Liver (tissue), 3 donors: ENCODE measurements at regions not wholly inside any gene's neighbourhood (a gene's known extent, or its start where the extent isn't known, plus 50 kb on each side); places are given as distances from the start of the nearest gene placed in this dataset.

Experiments used
- ATF3 ChIP-seq: IDR thresholded peaks from 2 replicates; pipeline ENCODE4 v1.6.1; 2016; ENCODE audit warnings: antibody characterized with exemption
- CTCF ChIP-seq: fragments of 150-350 bp; IDR thresholded peaks from 2 replicates; pipeline ENCODE4 v1.5.1; 2017; ENCODE audit warnings: improper control_type of control experiment, low read depth, low read length; ENCODE audit not compliant: missing input control
- EGR1 ChIP-seq, 2 donors: IDR thresholded peaks; 2 replicates each; pipeline ENCODE4 v1.6.1; 2016 to 2018; ENCODE audit warnings: antibody characterized with exemption in 2 of 2, low read depth in 2 of 2
- GABPA ChIP-seq, 2 donors: IDR thresholded peaks in 1 of 2; conservative IDR thresholded peaks in 1 of 2; 2 replicates each; pipeline ENCODE4 v1.6.1; 2016; ENCODE audit warnings: antibody characterized with exemption in 2 of 2, mild to moderate bottlenecking in 1 of 2, moderate library complexity in 1 of 2
- HNF4A ChIP-seq, 2 donors: conservative IDR thresholded peaks; 2 replicates each; pipeline ENCODE4 v1.6.1; 2016; ENCODE audit warnings: antibody characterized with exemption in 2 of 2, mild to moderate bottlenecking in 2 of 2
- HNF4G ChIP-seq: IDR thresholded peaks from 2 replicates; pipeline ENCODE4 v1.6.1; 2016; ENCODE audit warnings: antibody characterized with exemption
- SP1 ChIP-seq: IDR thresholded peaks from 2 replicates; pipeline ENCODE4 v1.6.1; 2018; ENCODE audit warnings: antibody characterized with exemption, mild to moderate bottlenecking
- TAF1 ChIP-seq: conservative IDR thresholded peaks from 2 replicates; pipeline ENCODE4 v1.6.1; 2016; ENCODE audit warnings: antibody characterized with exemption, mild to moderate bottlenecking
- YY1 ChIP-seq: IDR thresholded peaks from 2 replicates; pipeline ENCODE4 v1.6.1; 2016; ENCODE audit warnings: antibody characterized with exemption, mild to moderate bottlenecking
- ZBTB33 ChIP-seq: IDR thresholded peaks from 2 replicates; pipeline ENCODE4 v1.6.1; 2016; ENCODE audit warnings: antibody characterized with exemption
- TF ChIP-seq, protein P1 (sequence below): IDR thresholded peaks from 2 replicates; pipeline ENCODE4 v1.6.1; 2016; ENCODE audit warnings: antibody characterized with exemption
- TF ChIP-seq, protein P2 (sequence below): IDR thresholded peaks from 2 replicates; pipeline ENCODE4 v1.6.1; 2016; ENCODE audit warnings: antibody characterized with exemption, mild to moderate bottlenecking
- donor health status: healthy.
- donor health status: healthy.

- TF ChIP-seq CTCF: no peak
- no peak for TF ChIP-seq HNF4A (conservative IDR thresholded peaks at IDR 0.05)
- no peak for TF ChIP-seq YY1
- TF ChIP-seq, protein P1, sequence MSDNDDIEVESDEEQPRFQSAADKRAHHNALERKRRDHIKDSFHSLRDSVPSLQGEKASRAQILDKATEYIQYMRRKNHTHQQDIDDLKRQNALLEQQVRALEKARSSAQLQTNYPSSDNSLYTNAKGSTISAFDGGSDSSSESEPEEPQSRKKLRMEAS: no peak
- TF ChIP-seq, protein P2, sequence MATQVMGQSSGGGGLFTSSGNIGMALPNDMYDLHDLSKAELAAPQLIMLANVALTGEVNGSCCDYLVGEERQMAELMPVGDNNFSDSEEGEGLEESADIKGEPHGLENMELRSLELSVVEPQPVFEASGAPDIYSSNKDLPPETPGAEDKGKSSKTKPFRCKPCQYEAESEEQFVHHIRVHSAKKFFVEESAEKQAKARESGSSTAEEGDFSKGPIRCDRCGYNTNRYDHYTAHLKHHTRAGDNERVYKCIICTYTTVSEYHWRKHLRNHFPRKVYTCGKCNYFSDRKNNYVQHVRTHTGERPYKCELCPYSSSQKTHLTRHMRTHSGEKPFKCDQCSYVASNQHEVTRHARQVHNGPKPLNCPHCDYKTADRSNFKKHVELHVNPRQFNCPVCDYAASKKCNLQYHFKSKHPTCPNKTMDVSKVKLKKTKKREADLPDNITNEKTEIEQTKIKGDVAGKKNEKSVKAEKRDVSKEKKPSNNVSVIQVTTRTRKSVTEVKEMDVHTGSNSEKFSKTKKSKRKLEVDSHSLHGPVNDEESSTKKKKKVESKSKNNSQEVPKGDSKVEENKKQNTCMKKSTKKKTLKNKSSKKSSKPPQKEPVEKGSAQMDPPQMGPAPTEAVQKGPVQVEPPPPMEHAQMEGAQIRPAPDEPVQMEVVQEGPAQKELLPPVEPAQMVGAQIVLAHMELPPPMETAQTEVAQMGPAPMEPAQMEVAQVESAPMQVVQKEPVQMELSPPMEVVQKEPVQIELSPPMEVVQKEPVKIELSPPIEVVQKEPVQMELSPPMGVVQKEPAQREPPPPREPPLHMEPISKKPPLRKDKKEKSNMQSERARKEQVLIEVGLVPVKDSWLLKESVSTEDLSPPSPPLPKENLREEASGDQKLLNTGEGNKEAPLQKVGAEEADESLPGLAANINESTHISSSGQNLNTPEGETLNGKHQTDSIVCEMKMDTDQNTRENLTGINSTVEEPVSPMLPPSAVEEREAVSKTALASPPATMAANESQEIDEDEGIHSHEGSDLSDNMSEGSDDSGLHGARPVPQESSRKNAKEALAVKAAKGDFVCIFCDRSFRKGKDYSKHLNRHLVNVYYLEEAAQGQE: no peak
- no peak for TF ChIP-seq GABPA (IDR thresholded peaks at IDR 0.05 in 1 of 2, conservative IDR thresholded peaks at IDR 0.05 in 1 of 2)
- no peak for TF ChIP-seq TAF1
- TF ChIP-seq ATF3: no peak
- TF ChIP-seq SP1: no peak
- TF ChIP-seq HNF4G: no peak
- TF ChIP-seq ZBTB33: no peak
- no peak for TF ChIP-seq EGR1 (IDR thresholded peaks at IDR 0.05; ENCODE audit: low read depth in 2 of 2)
Measured at GRCh38 chr3:140830391-140830790, 111.2 kb upstream of the SLC25A36 start.
